HCT116 (cell line): ENCODE measurements at regions not wholly inside any gene's neighbourhood (a gene's known extent, or its start where the extent isn't known, plus 50 kb on each side); places are given as distances from the start of the nearest gene placed in this dataset.

Experiments used
- ATAC-seq: fragments of 200-7000 bp; cut with Tn5 transposase; 2 replicates; pipeline ENCODE4 v1.9.1; 2020; ENCODE audit warnings: mild to moderate bottlenecking, moderate library complexity
- BruUV-seq: library from RNA; stranded (reverse); fragments of 400-500 nt; replicated peaks from 2 replicates; lab custom pipeline; 2021; lab: Mats Ljungman, UMichigan
- CTCF ChIA-PET: fragments of 300-600 bp; sonication (Branson Sonifier 250); formaldehyde crosslinking; loops from one replicate; lab custom pipeline; 2021; ENCODE audit warnings: antibody characterized with exemption; lab: Charles Lee
- POLR2A ChIA-PET: fragments of 300-600, 350-600 bp; sonication (Branson Sonifier 250); formaldehyde crosslinking; loops from one replicate; lab custom pipeline; 2021; ENCODE audit warnings: antibody characterized with exemption; lab: Charles Lee
- RAD21 ChIA-PET, 2 experiments: fragments of 300-600 bp; sonication (Branson Sonifier 250); formaldehyde crosslinking; loops; one replicate each; lab custom pipeline; 2023; ENCODE audit warnings: low total read pairs in 2 of 2; ENCODE audit not compliant: uncharacterized antibody in 2 of 2, unreplicated experiment in 2 of 2, low non-redundant PET in 1 of 2; lab: Charles Lee
- DNase-seq: peaks from one replicate; pipeline ENCODE4 v3.0.0-alpha.2; 2010; ENCODE audit warnings: low read depth, low spot score
- H2AFZ ChIP-seq: fragments of 200-600 bp; shearing (Covaris generic), sonication (generic); 2 replicates; pipeline ENCODE4 v1.6.1; 2017; ENCODE audit warnings: low read depth, mixed run types, mixed read lengths, antibody characterized with exemption, low read length; ENCODE audit not compliant: poor library complexity, severe bottlenecking
- H3K27ac ChIP-seq: 2 replicates; pipeline ENCODE4 v1.5.1; 2012; ENCODE audit warnings: low read depth, low read length
- H3K27me3 ChIP-seq: fragments of 200-600 bp; sonication (generic); 2 replicates; pipeline ENCODE4 v1.6.1; 2016; ENCODE audit warnings: mixed run types, low read length, mixed read lengths; ENCODE audit not compliant: insufficient read depth
- H3K36me3 ChIP-seq, 2 experiments: fragments of 200-500 bp in 1 of 2; fragments of 200-600 bp in 1 of 2; sonication (Bioruptor generic) in 1 of 2; sonication (generic) in 1 of 2; 2 replicates each; pipeline versions ENCODE4 v1.5.1 to v1.6.1; 2014 to 2016; ENCODE audit warnings: low read length in 2 of 2, inconsistent platforms in 1 of 2, mixed read lengths in 1 of 2, mixed run types in 1 of 2; ENCODE audit not compliant: insufficient read depth in 2 of 2, control insufficient read depth in 1 of 2
- H3K4me1 ChIP-seq, 2 experiments: fragments of 200-600 bp in 1 of 2; sonication (generic) in 1 of 2; 2 replicates each; pipeline versions ENCODE4 v1.5.1 to v1.6.1; 2012 to 2017; ENCODE audit warnings: low read length in 2 of 2, inconsistent platforms in 1 of 2, mild to moderate bottlenecking in 1 of 2, mixed read lengths in 1 of 2, mixed run types in 1 of 2, moderate library complexity in 1 of 2; ENCODE audit not compliant: insufficient read depth in 2 of 2, control insufficient read depth in 1 of 2
- H3K4me2 ChIP-seq: fragments of 200-600 bp; sonication (generic); 2 replicates; pipeline ENCODE4 v1.6.1; 2017; ENCODE audit warnings: mixed run types, low read length, mixed read lengths
- H3K4me3 ChIP-seq, 2 experiments: fragments of 200-600 bp in 1 of 2; sonication (generic) in 1 of 2; replicated peaks in 1 of 2; 2 replicates each; pipeline ENCODE4 v1.5.1; 2011 to 2016; ENCODE audit warnings: low read length in 2 of 2, control low read depth in 1 of 2, low read depth in 1 of 2, mild to moderate bottlenecking in 1 of 2, mixed read lengths in 1 of 2, mixed run types in 1 of 2
- H3K79me2 ChIP-seq: fragments of 200-600 bp; sonication (generic); 2 replicates; pipeline ENCODE4 v1.6.1; 2017; ENCODE audit warnings: mild to moderate bottlenecking, mixed run types, low read length, moderate library complexity, mixed read lengths; ENCODE audit not compliant: insufficient read depth
- H3K9ac ChIP-seq: fragments of 200-600 bp; sonication (generic); 2 replicates; pipeline ENCODE4 v1.6.1; 2016; ENCODE audit warnings: low read length, mixed read lengths
- H3K9me2 ChIP-seq: fragments of 200-600 bp; sonication (generic), shearing (Covaris generic); 2 replicates; pipeline ENCODE4 v1.6.1; 2017; ENCODE audit warnings: mixed run types, mild to moderate bottlenecking, moderate library complexity; ENCODE audit not compliant: insufficient read depth
- H3K9me3 ChIP-seq, 2 experiments: fragments of 200-500 bp in 1 of 2; fragments of 200-600 bp in 1 of 2; sonication (Bioruptor generic) in 1 of 2; sonication (generic) in 1 of 2; 2 replicates each; pipeline ENCODE4 v1.6.1; 2014 to 2017; ENCODE audit warnings: low read length in 2 of 2, mixed read lengths in 2 of 2, inconsistent platforms in 1 of 2, low read depth in 1 of 2, mild to moderate bottlenecking in 1 of 2, mixed run types in 1 of 2, moderate library complexity in 1 of 2; ENCODE audit not compliant: control insufficient read depth in 1 of 2, insufficient read depth in 1 of 2
- H4K20me1 ChIP-seq: fragments of 200-600 bp; sonication (generic), shearing (Covaris generic); 2 replicates; pipeline ENCODE4 v1.6.1; 2017; ENCODE audit warnings: mixed run types, mild to moderate bottlenecking, moderate library complexity; ENCODE audit not compliant: insufficient read depth
- CBX3 ChIP-seq: IDR thresholded peaks from 2 replicates; pipeline ENCODE4 v1.6.1; 2012; ENCODE audit warnings: low read depth
- CEBPB ChIP-seq: IDR thresholded peaks from 2 replicates; pipeline ENCODE4 v1.6.1; 2012; ENCODE audit warnings: low read depth
- EGR1 ChIP-seq: IDR thresholded peaks from 2 replicates; pipeline ENCODE4 v1.6.1; 2012; ENCODE audit warnings: low read depth
- ELF1 ChIP-seq: IDR thresholded peaks from 2 replicates; pipeline ENCODE4 v1.6.1; 2012; ENCODE audit warnings: low read depth, borderline replicate concordance
- EZH2 ChIP-seq: fragments of 200-600 bp; sonication (generic); IDR thresholded peaks from 2 replicates; pipeline ENCODE4 v1.6.1; 2017; ENCODE audit warnings: antibody characterized with exemption, mixed run types
- FOSL1 ChIP-seq: IDR thresholded peaks from 2 replicates; pipeline ENCODE4 v1.6.1; 2012; ENCODE audit warnings: low read depth
- POLR2A ChIP-seq: IDR thresholded peaks from 2 replicates; pipeline ENCODE4 v1.7.0; 2011; ENCODE audit warnings: borderline replicate concordance; ENCODE audit not compliant: insufficient read depth, insufficient read length; ENCODE audit errors: extremely low read depth
- SIN3A ChIP-seq: IDR thresholded peaks from 2 replicates; pipeline ENCODE4 v1.6.1; 2012; ENCODE audit warnings: low read depth
- SRF ChIP-seq: IDR thresholded peaks from 2 replicates; pipeline ENCODE4 v1.6.1; 2012; ENCODE audit warnings: low read depth
- YY1 ChIP-seq: IDR thresholded peaks from 2 replicates; pipeline ENCODE4 v1.6.1; 2011; ENCODE audit warnings: low read length, low read depth, moderate library complexity, mild to moderate bottlenecking; ENCODE audit not compliant: insufficient replicate concordance; ENCODE audit errors: extremely low read depth
- ZFX ChIP-seq: fragments of 450-650 bp; IDR thresholded peaks from 2 replicates; pipeline ENCODE4 v1.6.1; 2017
- ZNF274 ChIP-seq: fragments of 200-500 bp; sonication (Bioruptor generic); IDR thresholded peaks from 2 replicates; pipeline ENCODE4 v1.6.1; 2014; ENCODE audit warnings: mild to moderate bottlenecking, low read depth, low read length, inconsistent platforms
- intact Hi-C: fragments of 100-400 bp; cut with micrococcal nuclease; formaldehyde crosslinking; loops from 2 replicates; pipeline ENCODE4 v1.10.0; 2022
- TF ChIP-seq, protein P1 (sequence below), 3 experiments: fragments of 200-600 bp in 1 of 3; sonication (generic) in 1 of 3; IDR thresholded peaks in 2 of 3; conservative IDR thresholded peaks in 1 of 3; 2 replicates each; pipeline ENCODE4 v1.5.1; 2012 to 2017; ENCODE audit warnings: low read depth in 2 of 3, low read length in 2 of 3, antibody characterized with exemption in 1 of 3, borderline replicate concordance in 1 of 3, control low read depth in 1 of 3, mild to moderate bottlenecking in 1 of 3, mixed read lengths in 1 of 3, mixed run types in 1 of 3, moderate library complexity in 1 of 3; ENCODE audit not compliant: insufficient read depth in 1 of 3
- TF ChIP-seq, protein P2 (sequence below): IDR thresholded peaks from 2 replicates; pipeline ENCODE4 v1.6.1; 2012
- TF ChIP-seq, protein P3 (sequence below): IDR thresholded peaks from 2 replicates; pipeline ENCODE4 v1.6.1; 2011; ENCODE audit warnings: mild to moderate bottlenecking, low read length, moderate library complexity; ENCODE audit not compliant: insufficient replicate concordance; ENCODE audit errors: extremely low read depth
- TF ChIP-seq, protein P4 (sequence below): IDR thresholded peaks from 2 replicates; pipeline ENCODE4 v1.6.1; 2012

DNA sequence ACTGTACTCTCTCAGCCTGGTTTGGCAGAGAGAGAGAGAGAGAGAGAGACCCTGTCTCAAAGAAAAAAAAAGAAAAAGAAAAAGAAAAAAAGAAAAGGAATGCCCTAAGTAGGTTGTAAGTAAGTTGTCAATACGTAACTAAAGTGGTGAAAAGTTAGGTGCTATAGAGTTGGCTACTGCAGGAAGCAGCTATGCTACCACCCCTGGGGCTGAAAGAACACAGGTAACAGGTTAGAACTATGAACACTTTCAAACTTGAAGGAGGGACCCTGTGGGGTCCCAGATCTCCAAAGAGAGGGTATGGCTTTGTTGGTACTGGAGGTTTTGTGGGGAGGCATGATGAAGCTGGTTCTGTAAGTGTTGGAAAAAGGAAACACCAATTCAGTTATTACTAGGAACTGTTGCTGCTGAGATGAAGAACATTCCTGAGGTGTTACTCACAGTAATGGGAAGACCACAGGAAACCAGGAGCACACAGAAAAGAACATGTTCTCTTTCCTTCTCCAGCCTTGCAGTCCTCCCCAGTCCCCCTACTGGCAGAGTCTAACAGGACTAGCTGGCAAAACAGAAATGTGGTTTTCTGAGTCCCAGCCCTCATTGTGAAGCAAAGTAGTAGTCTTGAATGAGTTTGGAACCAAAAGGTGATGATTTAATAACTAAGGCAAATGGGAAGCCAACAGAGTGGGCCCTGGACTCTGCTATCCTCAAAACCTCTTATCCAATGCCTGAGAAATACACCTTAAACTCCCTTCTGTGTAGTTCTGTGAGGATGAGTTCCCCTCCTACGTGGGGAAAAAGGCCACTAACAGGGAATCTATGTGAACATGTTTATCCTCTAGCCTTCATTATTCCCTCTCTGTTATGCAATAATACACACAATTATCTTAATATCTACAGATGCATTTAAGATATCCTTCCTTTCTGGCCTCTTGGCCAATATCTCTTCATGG is 427.0 kb upstream of the DDI1 start (continued):
- TF ChIP-seq, protein P1, sequence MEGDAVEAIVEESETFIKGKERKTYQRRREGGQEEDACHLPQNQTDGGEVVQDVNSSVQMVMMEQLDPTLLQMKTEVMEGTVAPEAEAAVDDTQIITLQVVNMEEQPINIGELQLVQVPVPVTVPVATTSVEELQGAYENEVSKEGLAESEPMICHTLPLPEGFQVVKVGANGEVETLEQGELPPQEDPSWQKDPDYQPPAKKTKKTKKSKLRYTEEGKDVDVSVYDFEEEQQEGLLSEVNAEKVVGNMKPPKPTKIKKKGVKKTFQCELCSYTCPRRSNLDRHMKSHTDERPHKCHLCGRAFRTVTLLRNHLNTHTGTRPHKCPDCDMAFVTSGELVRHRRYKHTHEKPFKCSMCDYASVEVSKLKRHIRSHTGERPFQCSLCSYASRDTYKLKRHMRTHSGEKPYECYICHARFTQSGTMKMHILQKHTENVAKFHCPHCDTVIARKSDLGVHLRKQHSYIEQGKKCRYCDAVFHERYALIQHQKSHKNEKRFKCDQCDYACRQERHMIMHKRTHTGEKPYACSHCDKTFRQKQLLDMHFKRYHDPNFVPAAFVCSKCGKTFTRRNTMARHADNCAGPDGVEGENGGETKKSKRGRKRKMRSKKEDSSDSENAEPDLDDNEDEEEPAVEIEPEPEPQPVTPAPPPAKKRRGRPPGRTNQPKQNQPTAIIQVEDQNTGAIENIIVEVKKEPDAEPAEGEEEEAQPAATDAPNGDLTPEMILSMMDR (IDR thresholded peaks at IDR 0.05 in 2 of 3, conservative IDR thresholded peaks at IDR 0.05 in 1 of 3; ENCODE audit: borderline replicate concordance in 1 of 3, insufficient read depth in 1 of 3, low read depth in 2 of 3, low read length in 2 of 3), result peak; percentile 29 to 85 (median 72); a peak in 5 of 6 replicates

DNA sequence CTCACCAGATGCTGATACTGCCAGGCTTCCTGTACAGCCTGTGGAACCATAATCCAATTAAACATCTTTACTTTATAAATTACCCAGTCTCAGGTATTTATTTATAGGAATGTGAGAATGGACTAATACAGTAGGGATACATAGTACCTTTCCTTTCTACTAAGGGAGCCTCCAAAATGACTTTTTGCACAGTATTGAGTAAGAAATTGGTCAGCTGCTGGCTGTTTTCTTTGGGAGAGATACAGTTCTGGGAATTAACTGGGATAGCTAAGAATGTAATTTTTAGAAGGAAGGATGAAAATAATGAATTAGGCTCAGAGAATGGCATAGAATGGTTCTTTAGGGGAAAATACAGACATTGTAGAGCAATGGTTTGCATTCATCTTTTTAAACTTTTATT is 426.0 kb upstream of the DDI1 start:
- Histone ChIP-seq H3K9me2 (no peaks in the 10 kb centered on the region), H2AFZ (peak overlapping the region; percentile 87), H3K79me2 (no peaks in the 10 kb centered on the region), H4K20me1 (no peaks in the 10 kb centered on the region), H3K4me1 (peaks cover 3 to 17% of the 10 kb centered on the region in 2 experiments; a peak in 3 of 4 replicates), H3K4me2 (no peak overlapping the region), H3K9ac (no peak overlapping the region), H3K27ac (no peak overlapping the region), H3K36me3 (no peaks in the 10 kb centered on the region), H3K27me3 (no peaks in the 10 kb centered on the region), H3K9me3 (no peaks in the 10 kb centered on the region), H3K4me3 (no peak overlapping the region)
- intact Hi-C loops, result no loop called here
- no TSS peak for BruUV-seq
- TF ChIP-seq SRF, result no peak
- no peak for TF ChIP-seq CBX3
- no peak for TF ChIP-seq CEBPB
- TF ChIP-seq, protein P2, sequence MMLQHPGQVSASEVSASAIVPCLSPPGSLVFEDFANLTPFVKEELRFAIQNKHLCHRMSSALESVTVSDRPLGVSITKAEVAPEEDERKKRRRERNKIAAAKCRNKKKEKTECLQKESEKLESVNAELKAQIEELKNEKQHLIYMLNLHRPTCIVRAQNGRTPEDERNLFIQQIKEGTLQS, result no peak
- TF ChIP-seq ELF1, result no peak
- TF ChIP-seq ZNF274, result no peak
- TF ChIP-seq, protein P3, sequence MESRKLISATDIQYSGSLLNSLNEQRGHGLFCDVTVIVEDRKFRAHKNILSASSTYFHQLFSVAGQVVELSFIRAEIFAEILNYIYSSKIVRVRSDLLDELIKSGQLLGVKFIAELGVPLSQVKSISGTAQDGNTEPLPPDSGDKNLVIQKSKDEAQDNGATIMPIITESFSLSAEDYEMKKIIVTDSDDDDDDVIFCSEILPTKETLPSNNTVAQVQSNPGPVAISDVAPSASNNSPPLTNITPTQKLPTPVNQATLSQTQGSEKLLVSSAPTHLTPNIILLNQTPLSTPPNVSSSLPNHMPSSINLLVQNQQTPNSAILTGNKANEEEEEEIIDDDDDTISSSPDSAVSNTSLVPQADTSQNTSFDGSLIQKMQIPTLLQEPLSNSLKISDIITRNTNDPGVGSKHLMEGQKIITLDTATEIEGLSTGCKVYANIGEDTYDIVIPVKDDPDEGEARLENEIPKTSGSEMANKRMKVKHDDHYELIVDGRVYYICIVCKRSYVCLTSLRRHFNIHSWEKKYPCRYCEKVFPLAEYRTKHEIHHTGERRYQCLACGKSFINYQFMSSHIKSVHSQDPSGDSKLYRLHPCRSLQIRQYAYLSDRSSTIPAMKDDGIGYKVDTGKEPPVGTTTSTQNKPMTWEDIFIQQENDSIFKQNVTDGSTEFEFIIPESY, result no peak
- no peak for TF ChIP-seq EGR1
- no peak for TF ChIP-seq SIN3A
- TF ChIP-seq FOSL1, result no peak
- TF ChIP-seq YY1, result no peak
- TF ChIP-seq, protein P4, sequence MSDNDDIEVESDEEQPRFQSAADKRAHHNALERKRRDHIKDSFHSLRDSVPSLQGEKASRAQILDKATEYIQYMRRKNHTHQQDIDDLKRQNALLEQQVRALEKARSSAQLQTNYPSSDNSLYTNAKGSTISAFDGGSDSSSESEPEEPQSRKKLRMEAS, result no peak
- TF ChIP-seq POLR2A, result no peak
- TF ChIP-seq ZFX, result no peak
- no peak for TF ChIP-seq EZH2
- RAD21 ChIA-PET, result no interaction called here
- ATAC-seq (no peak), DNase-seq (no peak)
- CTCF ChIA-PET, result no interaction called here
- POLR2A ChIA-PET, result no interaction called here
